HCT116 (cell line): ENCODE measurements at regions not wholly inside any gene's neighbourhood (a gene's known extent, or its start where the extent isn't known, plus 50 kb on each side); places are given as distances from the start of the nearest gene placed in this dataset.

Experiments
- CTCF ChIP-seq, 3 experiments: fragments of 200-600 bp in 1 of 3; sonication (generic) in 1 of 3; IDR thresholded peaks in 2 of 3; conservative IDR thresholded peaks in 1 of 3; 2 replicates each; pipeline ENCODE4 v1.5.1; 2012 to 2017; ENCODE audit warnings: low read depth in 2 of 3, low read length in 2 of 3, antibody characterized with exemption in 1 of 3, borderline replicate concordance in 1 of 3, control low read depth in 1 of 3, mild to moderate bottlenecking in 1 of 3, mixed read lengths in 1 of 3, mixed run types in 1 of 3, moderate library complexity in 1 of 3; ENCODE audit not compliant: insufficient read depth in 1 of 3
- POLR2A ChIP-seq: IDR thresholded peaks from 2 replicates; pipeline ENCODE4 v1.7.0; 2011; ENCODE audit warnings: borderline replicate concordance; ENCODE audit not compliant: insufficient read depth, insufficient read length; ENCODE audit errors: extremely low read depth

GRCh38 chr7:68444956-68445355, 1153.3 kb upstream of the AUTS2 start:
- no peak for TF ChIP-seq CTCF (IDR thresholded peaks at IDR 0.05 in 2 of 3, conservative IDR thresholded peaks at IDR 0.05 in 1 of 3; ENCODE audit: borderline replicate concordance in 1 of 3, insufficient read depth in 1 of 3, low read depth in 2 of 3, low read length in 2 of 3)
- no peak for TF ChIP-seq POLR2A
